MM.1S (cell line): ENCODE measurements at regions not wholly inside any gene's neighbourhood (a gene's known extent, or its start where the extent isn't known, plus 50 kb on each side); places are given as distances from the start of the nearest gene placed in this dataset.

Source experiments
- CTCF ChIP-seq: fragments of 300-600 bp; sonication (generic); IDR thresholded peaks from 2 replicates; pipeline ENCODE4 v1.5.1; 2016; ENCODE audit warnings: antibody characterized with exemption, low read length, mixed read lengths
- EZH2phosphoT487 ChIP-seq: fragments of 300-600 bp; sonication (generic); IDR thresholded peaks from 2 replicates; pipeline ENCODE4 v1.6.1; 2018; ENCODE audit warnings: antibody characterized with exemption, low read length

- TF ChIP-seq EZH2phosphoT487 (no peak), CTCF (no peak)
These were observed 56.9 kb upstream of the ECE1 start for GRCh38 chr1:21347072-21347581.
